NCI-H2081 treated with DMSO at 0.1 percent for 48 hours (cell line): ENCODE measurements at regions not wholly inside any gene's neighbourhood (a gene's known extent, or its start where the extent isn't known, plus 50 kb on each side); places are given as distances from the start of the nearest gene placed in this dataset.

Experiments used
- DNase-seq: peaks from one replicate; lab custom pipeline; 2025; lab: John Stamatoyannopoulos, UW

- DNase-seq = no peak
These were observed 50.9 kb upstream of the PPFIA2 start for GRCh38 chr12:81809829-81810595.

- DNase-seq = no peak
These were observed 50.1 kb upstream of the PPFIA2 start for GRCh38 chr12:81809113-81809777.
